ENCODE measurements at regions not wholly inside any gene's neighbourhood (a gene's known extent, or its start where the extent isn't known, plus 50 kb on each side); places are given as distances from the start of the nearest gene placed in this dataset.

- no peak for DNase-seq
Observed at GRCh38 chrX:140848800-140849199, 139.2 kb downstream of the LINC00632 start.

- no peak for DNase-seq
Observed at GRCh38 chrX:140860718-140861117, 141.7 kb upstream of the SPANXB1 start.

GRCh38 chrX:140866446-140866845, 135.9 kb upstream of the SPANXB1 start:
- no peak for DNase-seq

GRCh38 chrX:140912606-140913005, 89.8 kb upstream of the SPANXB1 start:
- no peak for DNase-seq

GRCh38 chrX:140913802-140914501, 88.4 kb upstream of the SPANXB1 start:
- DNase-seq = no peak

- DNase-seq = no peak
Observed at GRCh38 chrX:140916872-140917271, 85.5 kb upstream of the SPANXB1 start.

- no peak for DNase-seq
Observed at GRCh38 chrX:140917354-140918115, 84.9 kb upstream of the SPANXB1 start.

- peak; percentile 25 for DNase-seq
Observed at GRCh38 chrX:140918398-140919038, 83.9 kb upstream of the SPANXB1 start.

- no peak for DNase-seq
Observed at GRCh38 chrX:140920416-140920815, 82.0 kb upstream of the SPANXB1 start.

- no peak for DNase-seq
Observed at GRCh38 chrX:140923118-140923517, 79.3 kb upstream of the SPANXB1 start.

GRCh38 chrX:140928739-140929138, 73.7 kb upstream of the SPANXB1 start:
- no peak for DNase-seq

- no peak for DNase-seq
Observed at GRCh38 chrX:140933016-140933415, 69.4 kb upstream of the SPANXB1 start.

GRCh38 chrX:140933874-140934655, 68.3 kb upstream of the SPANXB1 start:
- no peak for DNase-seq

- DNase-seq = no peak
Observed at GRCh38 chrX:140943513-140943912, 58.9 kb upstream of the SPANXB1 start.

GRCh38 chrX:140944710-140945109, 57.7 kb upstream of the SPANXB1 start:
- no peak for DNase-seq

GRCh38 chrX:140948827-140949226, 53.6 kb upstream of the SPANXB1 start:
- no peak for DNase-seq

GRCh38 chrX:140949233-140949632, 53.2 kb upstream of the SPANXB1 start:
- no peak for DNase-seq

Measured in stimulated activated CD8-positive, alpha-beta memory T cell treated with anti-CD3 and anti-CD28 coated beads, Interleukin-4, amount 100 ng/mL, for 48 hours (primary cell).